ENCODE measurements at regions not wholly inside any gene's neighbourhood (a gene's known extent, or its start where the extent isn't known, plus 50 kb on each side); places are given as distances from the start of the nearest gene placed in this dataset.

DNA sequence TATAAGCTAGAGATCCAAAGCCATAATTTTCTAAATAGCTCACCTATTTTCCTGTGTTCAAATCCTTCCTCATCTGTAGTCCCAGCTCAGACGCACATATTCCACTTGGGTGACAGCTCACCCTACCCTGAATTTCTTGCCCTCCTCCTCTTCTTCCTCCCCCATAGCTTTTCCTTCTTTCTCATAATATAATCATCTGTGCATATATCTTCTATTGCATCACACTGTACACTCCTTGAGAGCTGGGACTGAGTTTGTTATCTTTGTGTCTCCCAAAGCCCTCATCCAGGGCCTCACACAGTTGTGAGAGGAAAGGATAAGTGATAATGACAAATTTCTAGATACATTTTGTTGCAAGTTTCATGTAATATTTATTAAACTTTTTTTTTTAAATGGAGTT lies 55.9 kb upstream of the RTN4 start:
- TF ChIP-seq CTCF (IDR thresholded peaks at IDR 0.05) (no peak), POLR2AphosphoS5 (IDR thresholded peaks at IDR 0.05) (no peak)
